ENCODE measurements at regions not wholly inside any gene's neighbourhood (a gene's known extent, or its start where the extent isn't known, plus 50 kb on each side); places are given as distances from the start of the nearest gene placed in this dataset.

DNA sequence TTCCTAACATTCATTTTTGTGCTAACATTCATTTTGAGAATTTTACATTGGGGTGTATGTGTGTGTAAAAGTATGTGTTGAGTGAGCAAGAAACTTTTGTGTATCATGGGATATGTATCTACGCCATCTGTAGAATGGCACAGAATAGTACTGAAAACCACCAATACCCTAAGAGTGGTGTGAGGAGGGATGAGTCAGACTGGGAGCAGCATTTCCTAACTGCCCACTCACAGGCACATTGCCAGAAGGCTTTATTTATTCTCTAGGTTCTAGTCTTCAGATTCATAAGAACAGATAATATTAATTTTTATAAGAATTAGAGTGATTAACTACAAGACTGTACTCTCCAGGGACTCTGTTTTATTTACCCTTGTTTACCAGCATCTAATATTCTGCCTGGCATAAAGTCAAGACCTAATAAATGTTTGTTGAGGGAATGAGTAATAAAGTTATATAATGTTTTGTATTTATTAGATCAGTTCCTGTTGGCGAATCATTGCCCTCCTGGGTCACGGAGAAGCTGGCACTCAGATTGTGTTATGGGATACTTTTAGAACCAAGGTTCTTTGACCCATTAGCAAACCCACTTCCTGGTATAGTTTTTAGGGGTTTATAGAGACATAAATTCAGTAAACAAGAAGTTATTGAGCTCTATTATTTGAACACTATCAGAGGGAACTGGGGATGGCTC is 159.1 kb upstream of the PPP2R2B start:
- no peak for DNase-seq

DNA sequence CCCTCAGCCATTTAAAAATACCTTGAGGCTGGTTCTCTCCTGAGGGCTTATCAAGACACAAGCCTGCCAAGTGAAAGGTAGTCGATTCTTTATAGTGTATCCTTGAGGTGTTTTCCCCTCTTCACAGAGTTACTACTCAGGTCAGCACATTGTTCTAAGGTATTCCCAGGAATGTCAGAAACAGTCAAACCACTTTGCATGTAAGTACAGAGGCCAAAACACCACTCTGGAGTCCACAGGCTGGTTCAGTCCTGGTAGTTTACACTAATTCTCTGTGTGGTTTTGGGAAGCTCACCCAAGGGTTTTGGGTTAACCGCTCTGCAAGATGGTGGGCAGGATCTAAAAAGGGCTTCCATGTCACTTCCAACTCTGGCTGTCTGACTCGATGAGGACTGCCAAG is 162.3 kb upstream of the PPP2R2B start:
- DNase-seq: no peak

DNA sequence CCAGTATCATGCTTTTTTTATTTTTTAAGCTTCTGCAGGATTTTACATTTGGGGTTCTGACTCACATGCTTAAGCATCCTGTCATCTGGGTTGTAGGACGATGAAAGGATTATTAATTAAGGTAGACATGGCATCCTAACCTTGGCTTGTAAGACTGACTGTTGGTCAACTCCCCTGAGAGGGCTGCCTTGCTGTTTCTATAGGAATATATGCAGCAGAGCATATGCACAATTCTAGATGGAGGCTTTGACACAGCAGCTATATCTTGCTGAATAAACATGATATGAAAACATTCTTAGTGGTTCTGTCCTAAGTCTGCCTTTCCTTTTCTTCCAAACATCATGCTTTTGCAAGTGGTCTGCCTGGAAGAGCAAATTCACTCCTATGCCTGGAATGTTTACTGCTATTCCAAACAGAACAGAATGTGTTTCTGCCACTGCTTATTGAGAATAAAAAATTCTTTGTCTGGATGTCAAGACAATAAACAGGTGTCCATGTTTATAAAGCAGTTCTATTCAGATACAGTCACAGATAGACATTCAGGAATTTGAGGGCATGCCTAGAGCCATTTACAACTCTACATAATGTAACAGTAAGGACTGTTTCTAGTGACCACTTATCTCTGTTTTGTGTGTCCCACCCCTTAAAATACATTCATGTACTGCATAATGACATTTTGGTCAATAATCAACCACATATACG is 166.2 kb upstream of the PPP2R2B start:
- no peak for DNase-seq

DNA sequence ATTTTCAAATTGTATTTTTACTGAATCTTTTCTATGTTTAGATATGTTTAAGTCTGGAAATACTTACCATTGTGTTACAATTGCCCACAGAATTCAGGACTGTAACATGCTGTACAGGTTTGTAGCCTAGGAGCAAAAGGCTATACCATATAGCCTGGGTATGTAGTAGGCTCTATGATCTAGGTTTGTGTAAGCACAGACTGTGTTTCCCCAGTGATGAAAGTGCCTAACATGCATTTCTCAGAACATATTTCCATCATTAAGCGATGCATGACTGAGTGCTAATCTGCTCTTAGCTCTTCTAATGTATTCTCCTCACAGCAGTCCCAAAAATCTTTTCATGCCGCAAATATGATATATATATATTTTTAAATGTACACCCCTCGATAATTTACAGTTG is 166.7 kb upstream of the PPP2R2B start:
- no peak for DNase-seq

DNA sequence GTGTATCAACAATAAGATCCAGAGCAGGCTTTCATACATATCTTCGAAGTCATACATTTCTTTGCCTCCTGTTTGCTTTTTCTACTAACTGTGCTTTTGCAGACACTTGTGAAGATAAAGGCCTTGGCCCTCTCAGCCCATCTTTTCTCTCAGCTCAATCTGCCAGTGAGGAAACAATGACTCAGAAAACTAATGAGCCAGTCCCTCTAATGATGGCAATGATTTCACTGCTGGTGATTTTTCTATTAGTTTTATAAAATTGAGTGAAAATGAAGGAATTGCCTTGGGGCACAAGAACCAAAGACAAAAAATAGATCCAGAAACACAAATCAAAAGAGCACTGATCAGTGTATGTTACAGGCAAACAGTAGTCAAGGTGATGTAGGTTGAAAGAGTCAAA is 167.7 kb upstream of the PPP2R2B start:
- no peak for DNase-seq

DNA sequence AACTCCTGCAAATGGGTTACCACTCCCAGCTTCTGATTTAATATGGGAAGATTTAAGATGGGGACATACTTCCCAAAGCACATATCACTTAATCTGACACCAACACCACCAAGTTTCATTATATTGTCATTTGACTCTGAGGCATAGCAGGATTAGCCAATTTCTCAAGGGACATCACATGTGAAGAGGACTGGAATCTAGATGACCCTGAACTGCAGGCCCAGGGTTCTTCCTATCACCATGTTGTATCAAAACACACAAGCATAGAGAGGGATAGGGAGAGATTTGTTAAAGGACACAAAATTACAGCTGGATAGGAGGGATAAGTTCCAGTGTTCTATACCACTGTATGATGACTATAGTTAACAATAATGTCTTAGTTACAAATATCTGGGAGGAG is 168.3 kb upstream of the PPP2R2B start:
- DNase-seq: no peak

DNA sequence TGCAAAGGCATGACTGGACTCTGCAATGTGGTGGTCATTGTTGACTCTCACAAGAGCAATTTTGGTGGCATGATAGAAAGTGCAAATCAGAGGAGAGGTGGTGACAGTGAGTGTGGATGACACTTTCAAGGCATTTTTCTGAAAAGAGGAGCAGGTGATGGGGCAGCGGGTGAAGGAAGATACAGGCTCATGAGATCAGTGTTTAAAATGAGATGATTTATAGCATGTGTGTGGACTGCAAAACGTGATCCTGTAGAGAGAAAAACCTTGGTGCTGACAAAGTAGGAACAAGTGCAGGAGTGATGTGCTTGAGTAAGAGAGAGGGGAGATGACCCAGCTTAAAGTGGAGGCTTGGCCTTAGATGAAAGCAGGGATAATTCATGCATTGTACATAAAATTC is 171.2 kb upstream of the PPP2R2B start:
- DNase-seq: no peak

DNA sequence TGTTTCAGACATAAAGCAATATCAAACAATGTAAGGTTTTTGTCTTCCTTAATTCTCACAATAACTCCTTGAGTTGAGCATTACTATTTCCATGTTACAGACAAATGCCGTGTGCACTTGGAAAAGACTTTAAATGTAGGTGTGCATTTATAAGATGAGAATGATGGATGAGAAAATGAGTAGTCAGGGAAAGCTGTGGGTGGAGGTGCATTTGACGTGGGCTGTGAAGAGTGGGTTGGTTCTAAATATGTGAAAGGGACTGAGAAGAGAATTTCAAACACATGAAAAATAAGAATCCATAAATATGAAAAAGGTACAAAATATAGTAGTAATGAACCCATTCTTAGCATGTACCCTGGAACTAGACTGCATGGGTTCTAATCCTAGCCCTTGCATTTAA is 171.6 kb upstream of the PPP2R2B start:
- no peak for DNase-seq

DNA sequence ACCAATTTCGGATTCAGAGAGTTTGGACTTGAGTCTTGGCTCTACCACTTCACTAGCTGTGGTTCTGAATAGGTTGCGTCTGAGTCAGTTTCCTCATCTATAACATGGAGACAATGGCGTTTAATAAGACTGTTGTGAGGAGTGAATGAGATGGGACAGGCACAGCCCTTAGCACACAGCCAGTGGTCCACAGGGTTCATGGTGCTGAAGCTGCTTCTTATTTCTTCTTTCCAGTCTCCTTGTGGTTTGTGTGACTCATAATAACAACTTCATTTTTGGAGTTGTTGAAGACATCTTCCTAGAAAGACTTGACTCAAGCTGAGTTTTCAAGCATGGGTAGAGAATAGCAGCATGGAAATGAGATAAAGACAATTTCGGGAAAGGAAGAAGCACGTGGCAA is 172.6 kb upstream of the PPP2R2B start:
- DNase-seq: no peak

DNA sequence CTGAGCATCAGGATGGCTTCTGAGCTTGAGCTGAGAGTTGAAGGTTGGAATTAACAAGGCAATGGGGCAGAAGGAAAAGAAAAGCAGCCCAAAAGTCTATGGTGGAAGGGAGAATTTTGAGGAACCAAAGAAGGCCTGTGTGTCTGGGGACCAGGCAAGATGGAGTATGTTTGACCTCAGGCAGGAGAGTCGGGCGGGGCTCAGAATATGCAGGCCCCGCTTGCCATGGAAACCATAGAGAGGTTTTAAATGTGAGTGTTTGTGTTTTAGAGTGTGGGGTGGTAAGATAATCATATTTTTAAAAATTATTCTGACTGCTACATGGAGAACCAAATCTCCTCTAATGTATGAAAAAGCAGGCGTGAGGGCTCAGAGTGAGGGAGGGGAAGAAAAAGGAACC is 174.0 kb upstream of the PPP2R2B start:
- DNase-seq: no peak

DNA sequence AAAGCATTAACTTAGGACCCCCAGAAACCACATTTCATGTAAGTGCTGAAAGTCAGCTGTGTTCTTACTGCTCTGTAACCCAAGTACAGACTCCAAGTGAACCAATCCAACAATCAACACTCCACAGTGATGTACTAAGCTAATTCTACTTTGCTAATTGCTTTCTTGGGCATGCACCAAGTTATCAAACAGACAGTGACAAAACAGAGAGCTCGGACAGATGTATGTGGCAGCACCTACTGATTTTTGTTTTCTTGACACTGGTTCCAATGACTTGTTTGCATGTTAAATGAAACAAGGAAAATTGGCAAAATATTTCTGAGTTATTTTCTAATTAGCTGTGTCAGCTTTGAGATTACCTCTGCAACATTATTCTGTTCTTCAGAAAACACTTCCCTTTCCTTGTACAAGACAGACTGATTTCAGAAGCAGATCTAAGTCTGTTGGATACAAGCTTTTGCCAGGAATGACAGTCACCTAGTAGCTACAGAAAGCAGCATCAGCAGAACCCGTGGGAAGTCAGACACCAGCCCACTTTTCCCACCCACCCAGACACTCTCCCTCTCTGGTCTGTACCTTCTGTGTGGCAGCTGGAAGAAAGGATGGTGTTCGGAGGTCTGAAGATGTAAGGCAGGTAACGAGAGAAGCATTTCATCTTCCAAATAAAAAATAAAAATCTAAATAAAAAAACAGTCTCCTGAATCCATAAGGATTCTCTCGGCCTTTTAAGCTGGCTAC is 176.7 kb upstream of the PPP2R2B start:
- DNase-seq: no peak

DNA sequence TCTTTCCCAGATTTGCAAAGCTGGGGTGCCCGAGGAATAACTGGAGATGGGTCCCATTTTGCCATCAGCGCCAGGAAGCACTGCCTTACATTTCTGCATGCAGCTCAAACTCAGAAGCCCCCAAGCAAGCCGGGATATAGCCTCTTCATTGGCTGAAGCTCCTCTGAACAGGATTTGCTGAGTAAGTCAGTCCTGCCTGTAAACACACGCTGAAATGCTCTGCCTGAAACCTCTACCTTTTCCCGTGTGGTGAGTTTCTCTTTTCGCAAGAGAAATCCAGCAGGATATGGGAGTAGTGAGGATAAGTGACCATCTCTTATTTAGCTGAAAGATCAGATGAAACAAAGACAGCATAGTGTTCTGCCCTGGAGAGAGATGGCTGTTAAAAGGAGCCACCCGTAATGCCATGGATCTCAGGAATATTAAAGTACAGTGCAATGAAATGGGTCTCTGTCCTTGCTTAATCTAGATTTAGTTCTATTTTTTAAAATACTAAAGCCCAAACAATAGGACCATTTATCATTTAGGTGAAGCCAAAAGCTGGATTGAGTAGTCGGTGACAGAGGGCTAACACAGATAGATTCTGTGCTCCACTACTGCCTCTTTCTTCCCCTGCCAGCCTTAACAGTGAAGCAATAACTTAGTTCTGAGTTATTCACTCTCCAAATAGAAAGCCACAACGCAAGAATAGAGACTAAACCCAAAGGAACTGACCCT is 177.5 kb upstream of the PPP2R2B start:
- no peak for DNase-seq

DNA sequence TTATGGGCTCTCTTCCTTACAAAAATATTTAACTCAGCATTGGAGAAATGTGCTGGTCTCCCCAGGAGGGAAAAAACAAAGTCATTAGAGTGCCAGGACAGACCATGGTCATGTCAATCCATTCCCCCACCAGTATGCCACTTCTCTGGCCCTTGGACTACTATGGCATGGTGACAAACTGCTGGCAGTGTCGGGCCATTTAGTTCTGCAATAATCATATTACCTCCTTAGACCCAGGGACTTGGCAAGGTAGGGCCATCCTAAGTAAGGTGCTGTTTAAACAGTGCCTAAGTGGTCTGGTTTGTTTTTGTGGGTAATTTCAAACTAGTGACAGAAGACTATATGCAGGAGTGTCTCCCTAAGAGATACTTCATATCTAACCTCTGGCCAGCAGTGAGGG is 177.8 kb upstream of the STK32A start:
- DNase-seq: no peak

DNA sequence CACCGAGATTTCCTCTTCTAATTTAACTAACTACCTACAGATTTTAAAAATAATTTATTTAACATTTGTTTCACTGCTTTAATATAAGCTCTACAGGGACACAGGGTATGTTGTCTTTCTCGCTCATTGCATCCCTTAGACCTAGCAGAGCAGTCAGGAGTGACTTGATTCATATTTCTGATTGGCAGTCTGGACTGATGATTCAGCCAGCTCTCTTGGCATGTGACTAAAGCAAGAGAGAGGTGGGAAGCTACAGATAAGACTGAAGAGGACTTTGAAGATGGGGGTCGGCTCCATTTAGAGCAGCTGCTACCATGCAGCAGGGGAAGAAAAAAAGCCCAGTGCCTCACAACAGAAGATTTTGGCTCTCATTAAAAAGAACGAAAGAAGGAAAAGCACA is 173.4 kb upstream of the STK32A start:
- no peak for DNase-seq

DNA sequence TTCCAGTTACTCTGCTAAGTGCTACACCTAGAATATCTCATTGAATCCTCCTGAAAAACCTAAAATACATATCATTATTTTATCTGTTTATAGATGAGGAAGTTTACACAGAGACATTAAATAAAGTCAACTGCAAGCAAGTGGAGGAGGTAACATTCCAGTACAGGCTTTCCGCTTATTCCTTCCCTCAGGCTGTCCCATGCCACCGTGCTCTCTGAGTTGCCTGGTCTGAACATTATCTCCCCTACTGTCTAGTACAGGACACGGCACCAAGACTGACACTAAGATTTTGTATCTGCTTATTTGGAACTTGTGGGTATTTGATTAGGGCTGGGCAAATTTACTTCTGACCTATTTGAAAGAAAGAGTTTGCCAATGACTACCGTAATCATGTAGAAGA is 172.4 kb upstream of the STK32A start:
- DNase-seq: no peak

DNA sequence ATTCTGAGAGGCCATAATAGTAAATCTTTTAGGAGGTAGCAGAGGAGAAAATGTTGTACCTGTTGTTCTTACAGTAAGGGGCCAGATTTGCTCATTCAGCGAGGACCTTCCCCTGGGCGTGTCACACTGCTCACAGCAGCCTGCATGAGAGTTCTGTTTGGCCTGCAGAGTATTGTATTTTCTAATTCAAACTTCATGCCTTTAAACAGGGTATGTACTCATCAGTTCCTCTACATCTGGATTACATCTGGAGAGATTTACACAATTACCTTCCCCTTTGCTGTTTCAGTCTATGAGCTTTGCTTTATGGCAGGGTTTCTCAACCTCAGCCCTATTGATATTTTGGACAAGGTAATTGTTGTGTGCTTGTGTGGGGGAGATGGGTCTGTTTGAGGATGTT is 170.9 kb upstream of the STK32A start:
- no peak for DNase-seq

DNA sequence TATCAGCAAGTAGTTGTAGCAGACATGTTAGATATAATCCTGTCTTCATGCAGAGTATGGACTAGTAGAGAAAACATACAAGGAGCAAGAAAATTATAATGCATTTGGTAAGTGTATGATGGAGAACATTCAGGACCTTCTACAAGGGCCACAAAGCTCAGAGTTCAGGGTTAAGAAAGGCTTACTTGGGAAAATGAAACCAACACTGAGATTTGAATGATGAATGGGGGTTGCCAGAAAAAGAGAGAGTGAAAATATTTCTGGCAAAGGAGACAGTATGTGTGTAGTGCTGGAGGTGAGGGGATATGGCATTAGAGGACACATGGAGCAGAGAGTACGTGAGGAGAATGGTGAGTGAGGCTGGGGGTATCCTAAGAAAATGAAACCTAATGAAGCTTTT is 169.8 kb upstream of the STK32A start:
- no peak for DNase-seq

DNA sequence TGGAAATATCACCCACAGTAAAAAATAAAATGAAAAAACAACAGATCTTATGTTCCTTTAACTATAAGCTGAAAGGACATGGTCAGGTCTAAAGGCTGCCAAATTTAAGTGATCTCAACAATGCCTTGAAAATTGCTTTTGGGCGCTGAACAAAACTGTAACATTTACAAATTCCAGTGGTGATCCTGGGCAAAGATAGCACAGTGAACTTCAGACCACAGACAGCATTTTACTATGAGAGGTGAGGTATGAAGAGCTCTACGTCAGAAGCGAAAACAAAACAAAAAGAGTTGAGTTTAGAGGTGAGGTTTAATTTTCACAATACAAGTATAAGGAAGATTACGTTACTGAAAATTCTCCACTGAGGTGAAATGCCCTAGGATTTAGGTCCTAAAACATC is 165.8 kb upstream of the STK32A start:
- no peak for DNase-seq

DNA sequence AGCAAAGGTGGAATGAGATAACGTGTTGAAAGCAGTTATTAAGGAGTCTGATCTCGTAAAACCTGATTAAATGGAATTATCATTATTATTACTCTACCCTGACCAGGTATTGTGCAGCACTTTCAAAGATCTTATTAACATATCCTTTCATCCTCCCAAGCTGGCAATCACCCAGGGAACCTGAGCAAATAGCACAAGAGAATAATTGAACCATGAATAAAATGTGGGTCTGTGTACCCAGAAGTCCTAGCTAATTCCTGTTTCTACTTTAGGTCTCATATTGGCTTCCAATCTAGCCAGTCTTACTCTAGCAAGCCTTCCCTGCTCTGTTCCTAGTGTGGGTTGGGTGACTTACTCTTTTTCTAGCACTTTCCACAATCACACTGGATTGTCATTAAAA is 162.2 kb upstream of the STK32A start:
- DNase-seq: no peak

DNA sequence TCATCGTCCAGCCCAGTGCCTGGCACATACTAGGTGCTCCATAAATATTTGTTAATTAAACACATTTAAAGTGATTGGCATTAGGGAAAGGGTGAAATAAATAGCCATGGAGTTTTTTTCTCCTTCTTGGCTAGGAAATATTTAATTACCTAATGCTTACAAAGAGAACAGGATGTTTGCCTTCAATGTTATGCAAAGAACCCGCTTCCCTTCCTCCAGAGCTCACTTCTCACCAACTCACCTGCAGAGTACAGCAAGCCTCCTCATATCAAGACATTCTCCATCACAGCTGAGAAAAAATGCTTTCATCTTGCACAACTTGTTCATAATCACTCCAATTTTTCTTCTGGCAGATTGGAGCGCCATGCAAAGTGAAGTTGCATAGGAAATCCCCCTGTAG is 161.7 kb upstream of the STK32A start:
- DNase-seq: no peak

DNA sequence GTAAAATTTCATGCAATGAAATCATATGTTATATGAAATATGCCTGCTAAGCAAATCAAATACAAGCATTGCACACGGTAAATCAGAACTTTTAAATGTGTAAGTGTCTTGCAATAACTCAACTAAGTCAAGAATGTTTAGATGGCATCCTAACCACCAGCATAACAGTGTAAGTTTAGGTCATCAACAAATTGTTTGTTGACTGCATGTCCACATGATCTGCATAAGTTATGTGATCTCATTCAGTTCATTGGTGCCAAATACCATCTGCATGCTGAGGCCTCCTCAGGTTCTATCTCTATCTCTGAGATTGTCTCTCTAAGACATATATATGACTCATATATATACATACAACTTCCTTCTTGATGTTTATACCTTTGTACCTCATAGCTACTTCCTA is 159.6 kb upstream of the STK32A start:
- no peak for DNase-seq

DNA sequence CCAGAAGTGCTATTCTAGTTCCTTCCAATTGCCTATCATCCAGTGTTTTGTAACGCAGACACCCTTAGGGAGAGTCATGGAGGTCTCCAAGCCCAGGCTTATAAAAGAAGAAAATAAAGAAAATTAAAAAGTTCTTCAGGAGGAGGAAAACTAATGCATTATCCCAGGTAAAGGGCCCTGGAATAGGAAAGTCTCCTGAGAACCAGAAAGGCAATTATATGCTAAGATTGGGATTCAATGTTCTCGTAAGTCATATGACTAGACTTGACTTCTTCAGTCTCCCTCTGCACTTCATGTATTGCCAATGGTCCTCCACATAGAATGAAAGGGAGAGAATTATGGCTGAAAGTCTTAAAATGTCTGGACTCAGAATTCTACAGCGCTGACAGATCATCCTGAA is 154.4 kb upstream of the STK32A start:
- DNase-seq: no peak

DNA sequence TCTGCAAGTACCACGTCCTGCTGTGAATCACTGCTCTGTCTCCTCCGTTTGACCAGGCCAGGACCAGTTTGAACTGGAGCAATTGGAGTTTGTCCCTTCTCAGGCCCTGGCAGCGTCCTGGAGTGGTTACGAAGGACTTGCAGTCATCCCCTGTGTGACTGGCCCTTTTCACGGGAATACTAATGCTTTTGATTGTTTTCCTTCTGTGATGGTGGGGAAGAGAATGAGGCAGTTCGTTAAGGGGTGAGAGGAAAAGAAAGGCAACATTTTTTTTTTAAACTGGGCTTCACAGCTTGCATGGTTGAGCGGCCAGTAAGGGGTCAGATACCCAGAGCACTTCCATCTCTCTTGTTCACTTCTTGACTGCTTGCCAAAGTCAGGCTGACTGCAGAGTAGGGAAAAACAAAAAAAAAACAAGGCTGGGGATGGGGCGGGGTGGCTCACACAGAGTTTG is 153.5 kb upstream of the STK32A start:
- DNase-seq: no peak

DNA sequence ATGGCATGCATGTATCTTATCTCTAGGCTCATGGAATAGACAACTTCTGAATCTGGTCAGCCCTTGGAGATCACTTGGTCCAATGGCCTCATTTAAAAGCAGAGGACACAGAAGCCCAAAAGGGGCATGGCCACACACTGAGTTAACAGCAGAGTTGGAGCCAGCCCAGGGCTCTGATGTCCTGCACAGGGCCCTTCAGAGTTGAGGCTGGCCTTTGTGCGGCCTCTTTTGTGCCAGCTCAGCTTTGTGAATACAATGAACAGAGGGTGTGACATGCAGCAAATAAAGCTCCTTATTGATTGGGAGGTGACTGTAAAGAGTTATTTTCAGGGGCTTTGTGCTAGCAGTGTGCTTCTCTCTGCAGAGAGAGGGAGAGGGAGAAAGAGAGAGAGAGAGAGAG is 150.1 kb upstream of the STK32A start:
- DNase-seq: no peak
